GM10248 (cell line): ENCODE measurements at regions not wholly inside any gene's neighbourhood (a gene's known extent, or its start where the extent isn't known, plus 50 kb on each side); places are given as distances from the start of the nearest gene placed in this dataset.

Experiments
- CTCF ChIA-PET: fragments of 300-600 bp; sonication (Branson Sonifier 250); formaldehyde crosslinking; extraction: SDS; loops from one replicate; lab custom pipeline; 2021; ENCODE audit warnings: antibody characterized with exemption; lab: Yijun Ruan, JAX
- POLR2A ChIA-PET: fragments of 350-650 bp; sonication (Branson Sonifier 250); formaldehyde crosslinking; extraction: SDS; loops from one replicate; lab custom pipeline; 2020; ENCODE audit warnings: antibody characterized with exemption; lab: Yijun Ruan, JAX
- DNase-seq: peaks from one replicate; pipeline ENCODE4 v3.0.0; 2012; ENCODE audit errors: extremely low spot score
- CTCF ChIP-seq: IDR thresholded peaks from 2 replicates; pipeline ENCODE4 v1.5.1; 2012; ENCODE audit warnings: mild to moderate bottlenecking, low read depth; ENCODE audit errors: extremely low read depth, missing control alignments, control extremely low read depth

- no peak for DNase-seq
- POLR2A ChIA-PET: no interaction called here
- TF ChIP-seq CTCF: no peak
- CTCF ChIA-PET: interaction anchor here (1.4 kb wide), 1 partner anchor 161 kb away, joined by 3 read pairs; no protein-coding TSS in a partner anchor
Measured at GRCh38 chr11:44446366-44446762, 119.1 kb upstream of the CD82 start.

- no peak for DNase-seq
- CTCF ChIA-PET: interaction anchor here (1.4 kb wide), 1 partner anchor 161 kb away, joined by 3 read pairs; no protein-coding TSS in a partner anchor
- POLR2A ChIA-PET: no interaction called here
- TF ChIP-seq CTCF: no peak
Measured at GRCh38 chr11:44446996-44447771, 118.3 kb upstream of the CD82 start.

GRCh38 chr11:44450295-44450932 lies 115.0 kb upstream of the CD82 start:
- DNase-seq: no peak
- POLR2A ChIA-PET: no interaction called here
- CTCF ChIA-PET: no interaction called here
- TF ChIP-seq CTCF: no peak

GRCh38 chr11:44451706-44452105 lies 113.8 kb upstream of the CD82 start:
- ChIA-PET POLR2A (no interaction called here), CTCF (interaction anchor here (1.0 kb wide), 1 partner anchor 24 kb away, joined by 4 read pairs; no protein-coding TSS in a partner anchor)
- no peak for TF ChIP-seq CTCF

GRCh38 chr11:44452827-44453572 lies 112.5 kb upstream of the CD82 start:
- ChIA-PET POLR2A (no interaction called here), CTCF (no interaction called here)
- no peak for DNase-seq
- TF ChIP-seq CTCF: no peak

More at GRCh38 chr11:44451706-44452105, 113.8 kb upstream of the CD82 start:
- DNase-seq: no peak

- ChIA-PET POLR2A (no interaction called here), CTCF (no interaction called here)
Measured at GRCh38 chr11:44453871-44454270, 111.6 kb upstream of the CD82 start.

More at GRCh38 chr11:44453871-44454270, 111.6 kb upstream of the CD82 start:
- TF ChIP-seq CTCF: no peak
- DNase-seq: no peak
